Common myeloid progenitor, CD34-positive (primary cell): ENCODE measurements at regions not wholly inside any gene's neighbourhood (a gene's known extent, or its start where the extent isn't known, plus 50 kb on each side); places are given as distances from the start of the nearest gene placed in this dataset.

ENCODE experiments used
- CTCF ChIA-PET: fragments of 350-600 bp; sonication (Branson Sonifier 250); formaldehyde crosslinking; loops from one replicate; lab custom pipeline; 2021; ENCODE audit warnings: antibody characterized with exemption; lab: Charles Lee
- POLR2A ChIA-PET: fragments of 350-600 bp; sonication (Branson Sonifier 250); formaldehyde crosslinking; loops from one replicate; lab custom pipeline; 2021; ENCODE audit warnings: antibody characterized with exemption; lab: Charles Lee
- DNase-seq, 3 donors: peaks; one replicate each; pipeline versions ENCODE4 v3.0.0 to v3.0.0-alpha.2; 2013
- H3K27ac ChIP-seq, 2 experiments: 1 replicate in 1 of 2; 2 replicates in 1 of 2; pipeline ENCODE4 v1.7.0; 2013; ENCODE audit warnings: inconsistent platforms in 2 of 2, low read length in 2 of 2, mild to moderate bottlenecking in 2 of 2, low read depth in 1 of 2, moderate library complexity in 1 of 2; ENCODE audit not compliant: severe bottlenecking in 2 of 2, insufficient read depth in 1 of 2, poor library complexity in 1 of 2
- H3K27me3 ChIP-seq, 5 experiments: replicated peaks in 2 of 5; 1 replicate in 3 of 5; 2 replicates in 2 of 5; pipeline versions ENCODE4 v1.6.1 to v1.7.0; 2013; ENCODE audit warnings: low read length in 4 of 5, mild to moderate bottlenecking in 2 of 5, moderate library complexity in 2 of 5, inconsistent platforms in 1 of 5; ENCODE audit not compliant: insufficient read depth in 5 of 5, control insufficient read depth in 4 of 5
- H3K36me3 ChIP-seq, 4 experiments: 1 replicate in 2 of 4; 2 replicates in 2 of 4; pipeline versions ENCODE4 v1.6.1 to v1.7.0; 2013; ENCODE audit warnings: low read length in 3 of 4, control low read depth in 1 of 4, mild to moderate bottlenecking in 1 of 4; ENCODE audit not compliant: control insufficient read depth in 4 of 4, insufficient read depth in 4 of 4
- H3K4me1 ChIP-seq, 4 experiments: 1 replicate in 3 of 4; 2 replicates in 1 of 4; pipeline versions ENCODE4 v1.6.1 to v1.7.1; 2013; ENCODE audit warnings: low read length in 3 of 4, mild to moderate bottlenecking in 3 of 4, control low read depth in 1 of 4, inconsistent platforms in 1 of 4, moderate library complexity in 1 of 4; ENCODE audit not compliant: control insufficient read depth in 4 of 4, insufficient read depth in 4 of 4; ENCODE audit errors: control extremely low read depth in 1 of 4
- H3K4me3 ChIP-seq, 7 experiments: 1 replicate in 4 of 7; 2 replicates in 3 of 7; pipeline versions ENCODE4 v1.5.1 to v1.7.0; 2013; ENCODE audit warnings: mild to moderate bottlenecking in 7 of 7, low read length in 6 of 7, moderate library complexity in 6 of 7, inconsistent platforms in 2 of 7, low read depth in 2 of 7, control low read depth in 1 of 7; ENCODE audit not compliant: insufficient read depth in 4 of 7, control insufficient read depth in 1 of 7; ENCODE audit errors: extremely low read depth in 1 of 7
- H3K9me3 ChIP-seq, 5 experiments: 1 replicate in 4 of 5; 2 replicates in 1 of 5; pipeline versions ENCODE4 v1.6.1 to v1.7.1; 2013; ENCODE audit warnings: low read length in 4 of 5, mild to moderate bottlenecking in 2 of 5, inconsistent platforms in 1 of 5, low read depth in 1 of 5, moderate library complexity in 1 of 5; ENCODE audit not compliant: control insufficient read depth in 4 of 5, insufficient read depth in 2 of 5; ENCODE audit errors: control extremely low read depth in 1 of 5
- WGBS: methylation state at CpG from one replicate; pipeline ENCODE4 v1.1.5; 2013; ENCODE audit not compliant: insufficient coverage; 5-methylcytosine and 5-hydroxymethylcytosine counted together

DNA sequence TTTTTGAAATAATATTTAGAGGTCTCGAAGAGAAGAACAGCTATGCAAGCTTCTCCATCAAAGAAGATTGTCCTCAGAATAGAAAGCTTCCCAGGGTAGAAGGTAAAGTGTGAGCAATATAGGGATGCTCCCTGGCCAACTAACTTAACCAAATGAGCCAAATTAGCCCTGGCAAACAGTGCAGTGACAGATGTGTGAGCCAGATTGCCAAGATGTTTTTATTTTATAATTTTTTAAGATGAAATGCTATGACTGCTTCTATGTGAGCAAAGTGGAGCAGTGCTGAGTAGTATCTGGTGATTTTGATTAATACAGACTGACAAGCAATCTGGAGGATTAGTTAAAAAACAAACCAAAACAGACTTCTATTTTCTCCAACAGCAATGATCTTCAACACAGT is 202.1 kb downstream of the NOVA1 start:
- Histone ChIP-seq H3K9me3 (no peaks in the 10 kb centered on the region), H3K4me3 (no peak overlapping the region), H3K36me3 (no peaks in the 10 kb centered on the region), H3K27ac (no peak overlapping the region), H3K27me3 (peaks cover 0 to 6% (median 3%) of the 10 kb centered on the region in 5 experiments), H3K4me1 (no peaks in the 10 kb centered on the region)
- CTCF ChIA-PET = no interaction called here
- WGBS = 100% methylated on average over 1 of the region's 1 CpG
- DNase-seq = no peak
- POLR2A ChIA-PET = no interaction called here

DNA sequence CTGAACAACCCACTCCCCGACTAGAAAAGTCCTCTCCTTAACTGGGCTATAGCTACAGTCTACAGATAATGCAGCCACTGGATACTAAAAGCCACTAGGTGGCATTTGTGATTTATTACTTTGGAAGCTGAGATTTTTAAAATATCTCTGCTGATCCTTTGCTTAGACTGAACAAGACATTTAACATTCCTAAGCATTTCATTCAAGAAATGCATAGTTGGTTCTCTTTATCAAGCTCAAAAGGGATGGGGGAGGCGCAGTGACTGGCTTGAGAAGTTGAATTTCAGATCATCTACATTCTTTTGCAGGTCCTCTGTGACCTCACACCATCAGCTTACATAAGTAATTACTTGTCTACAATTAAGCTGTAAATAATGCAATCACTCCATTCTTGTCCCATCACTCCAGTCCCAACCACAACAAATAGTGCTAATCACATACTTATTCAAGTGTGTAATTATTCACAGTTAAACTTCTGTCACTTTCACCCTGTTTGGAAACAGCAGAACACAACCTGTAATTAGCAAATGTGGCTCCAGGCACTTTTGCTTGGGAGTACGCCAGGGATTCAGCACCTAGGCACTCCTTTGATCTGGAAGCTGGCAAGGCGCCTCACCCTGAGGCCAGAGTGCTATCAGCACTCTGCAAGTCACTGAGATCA is 203.6 kb downstream of the NOVA1 start:
- CTCF ChIA-PET = no interaction called here

DNA sequence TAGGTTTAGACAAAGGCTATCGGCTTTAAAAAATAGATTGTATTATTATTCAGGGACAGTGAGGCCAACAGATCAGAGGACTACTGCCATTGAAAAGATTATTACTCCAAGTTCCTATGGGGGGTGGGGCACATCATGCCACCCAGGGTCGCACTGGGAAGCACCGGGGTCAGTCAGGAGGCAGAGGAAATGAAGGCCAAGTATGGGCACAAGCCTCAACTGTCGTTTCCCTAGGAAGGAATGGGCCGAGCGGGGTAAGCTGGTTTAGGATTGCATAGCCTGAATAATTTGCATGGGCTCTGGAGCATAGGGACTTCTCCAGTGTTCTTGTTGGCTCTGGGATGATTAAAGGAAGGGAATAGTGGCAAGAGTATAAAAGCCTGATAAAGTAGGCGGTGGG is 205.3 kb downstream of the NOVA1 start:
- Histone ChIP-seq H3K27ac (no peak overlapping the region), H3K27me3 (peaks cover 0 to 6% (median 3%) of the 10 kb centered on the region in 5 experiments), H3K4me3 (no peak overlapping the region), H3K9me3 (no peaks in the 10 kb centered on the region), H3K4me1 (no peaks in the 10 kb centered on the region), H3K36me3 (no peaks in the 10 kb centered on the region)
- 60% methylated on average over 7 of the region's 7 CpGs for WGBS
- CTCF ChIA-PET = no interaction called here
- POLR2A ChIA-PET = no interaction called here
- DNase-seq = no peak

More for the DNA sequence above, 203.6 kb downstream of the NOVA1 start:
- Histone ChIP-seq H3K9me3 (no peaks in the 10 kb centered on the region), H3K4me3 (no peak overlapping the region), H3K27ac (no peak overlapping the region), H3K27me3 (peaks cover 0 to 6% (median 3%) of the 10 kb centered on the region in 5 experiments), H3K4me1 (no peaks in the 10 kb centered on the region), H3K36me3 (no peaks in the 10 kb centered on the region)
- no peak for DNase-seq
- 66% methylated on average over 2 of the region's 4 CpGs for WGBS
- POLR2A ChIA-PET = no interaction called here

DNA sequence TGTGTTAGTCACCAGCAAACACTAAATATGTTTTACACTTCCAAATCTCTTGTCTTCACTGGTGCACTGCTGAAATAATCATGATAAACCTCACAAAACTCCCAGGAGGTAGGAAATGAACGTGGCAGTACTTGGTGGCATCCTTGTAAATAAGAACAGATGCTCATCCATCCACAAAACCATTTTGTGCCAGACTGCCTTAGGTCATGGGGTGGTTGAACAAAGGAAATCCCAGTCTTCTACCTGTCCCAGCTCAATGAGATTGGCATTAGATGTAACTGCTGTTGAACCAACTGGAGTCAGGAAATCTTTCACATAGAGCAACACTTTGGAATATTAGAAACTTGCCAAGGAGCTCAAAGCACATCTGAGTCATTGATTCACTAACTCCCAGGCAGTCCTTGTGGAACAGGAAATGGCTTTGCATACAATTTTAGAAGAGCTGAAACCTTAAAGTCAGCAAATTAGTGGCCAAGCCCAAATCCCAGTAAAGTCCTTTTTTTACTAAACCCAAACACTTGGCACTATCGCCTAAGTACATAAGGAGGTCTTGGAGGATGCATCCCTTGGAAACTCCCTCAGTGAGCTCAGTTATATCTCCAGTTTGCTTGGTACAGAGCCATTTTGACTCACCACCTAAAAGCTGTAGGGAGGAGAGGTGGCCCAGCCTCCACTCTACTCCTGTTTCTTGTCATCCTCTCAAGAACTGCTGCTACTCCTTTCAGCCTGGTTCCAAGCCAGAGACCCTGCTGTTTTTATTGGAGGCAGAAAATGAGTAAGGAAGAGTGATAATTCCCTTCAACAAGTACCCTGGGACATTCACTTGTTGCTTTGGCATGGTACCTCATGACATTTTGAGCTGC is 208.0 kb downstream of the NOVA1 start:
- H3K9me3 ChIP-seq = no peaks in the 10 kb centered on the region
- no peak overlapping the region for H3K27ac ChIP-seq
- H3K4me1 ChIP-seq = no peaks in the 10 kb centered on the region
- WGBS = 60% methylated on average over 1 of the region's 2 CpGs
- peaks cover 0 to 6% (median 3%) of the 10 kb centered on the region in 5 experiments for H3K27me3 ChIP-seq
- ChIA-PET POLR2A (no interaction called here), CTCF (no interaction called here)
- no peak overlapping the region for H3K4me3 ChIP-seq
- DNase-seq = no peak
- H3K36me3 ChIP-seq = no peaks in the 10 kb centered on the region

DNA sequence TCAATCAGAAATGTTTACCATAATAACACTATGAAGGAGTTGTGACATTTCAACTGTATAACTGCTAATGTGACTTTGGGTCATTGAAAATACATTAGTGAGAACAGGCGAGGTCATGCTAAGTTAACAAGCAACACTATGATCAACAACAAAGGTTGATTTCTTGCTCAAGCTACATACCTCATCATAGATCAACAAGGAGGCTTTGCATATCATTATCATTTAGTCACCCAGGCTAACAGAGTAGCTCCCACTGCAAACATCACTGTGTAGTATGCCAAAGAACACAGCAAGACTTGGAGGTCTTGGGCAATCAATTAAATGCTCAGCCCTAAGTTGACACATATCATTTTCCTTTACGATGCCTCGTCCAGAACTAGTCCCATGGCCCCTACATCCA is 212.5 kb downstream of the NOVA1 start:
- POLR2A ChIA-PET = no interaction called here
- Histone ChIP-seq H3K4me3 (no peak overlapping the region), H3K36me3 (no peaks in the 10 kb centered on the region), H3K27me3 (peaks cover 0 to under 1% (median 0%) of the 10 kb centered on the region in 5 experiments), H3K4me1 (no peaks in the 10 kb centered on the region), H3K27ac (no peak overlapping the region), H3K9me3 (no peaks in the 10 kb centered on the region)
- DNase-seq = no peak
- CTCF ChIA-PET = no interaction called here
- no CpG with 5 or more reads among the region's 3 CpGs for WGBS

DNA sequence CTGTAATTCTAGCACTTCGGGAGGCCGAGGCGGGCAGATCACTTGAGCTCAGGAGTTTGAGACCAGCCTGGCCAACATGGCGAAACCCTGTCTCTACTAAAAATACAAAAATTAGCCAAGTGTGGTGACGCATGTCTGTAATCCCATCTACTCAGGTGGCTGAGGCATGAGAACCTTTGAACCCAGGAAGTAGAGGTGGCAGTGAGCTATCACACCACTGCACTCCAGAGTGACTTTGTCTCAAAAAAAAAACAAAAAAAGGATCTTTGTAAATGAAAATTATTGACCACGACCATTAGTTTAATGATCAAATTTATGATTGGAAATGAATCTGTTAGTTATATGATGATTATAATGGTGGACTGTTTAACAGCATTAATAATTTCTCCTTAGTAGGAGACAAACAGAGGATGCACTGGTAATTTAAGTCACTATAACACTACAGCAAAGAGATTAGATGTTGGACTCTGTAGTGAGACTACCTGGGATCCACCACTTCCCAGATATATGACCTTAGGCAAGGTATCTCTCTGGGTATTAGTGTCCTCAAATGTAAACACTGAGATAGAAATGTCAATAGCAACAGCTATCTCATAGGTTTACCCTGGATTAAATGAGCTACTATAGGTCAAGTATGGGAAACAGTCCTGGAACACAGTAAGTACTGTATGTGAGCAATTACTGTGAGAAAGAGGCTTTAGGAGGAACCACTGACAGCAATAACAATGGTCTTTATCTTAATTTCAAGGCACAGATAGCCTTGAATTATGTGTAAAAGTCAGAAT is 214.7 kb downstream of the NOVA1 start:
- Histone ChIP-seq H3K4me3 (no peak overlapping the region), H3K9me3 (peaks cover 0 to 1% (median 0%) of the 10 kb centered on the region in 5 experiments), H3K4me1 (no peaks in the 10 kb centered on the region), H3K27ac (no peak overlapping the region), H3K36me3 (no peaks in the 10 kb centered on the region), H3K27me3 (no peaks in the 10 kb centered on the region)
- 93% methylated on average over 2 of the region's 6 CpGs for WGBS
- POLR2A ChIA-PET = no interaction called here
- CTCF ChIA-PET = no interaction called here
- DNase-seq = no peak
